IMR-90 (cell line): ENCODE measurements at regions not wholly inside any gene's neighbourhood (a gene's known extent, or its start where the extent isn't known, plus 50 kb on each side); places are given as distances from the start of the nearest gene placed in this dataset.

Experiments used
- ATAC-seq: fragments of 200-7000 bp; cut with Tn5 transposase; 2 replicates; pipeline ENCODE4 v1.9.1; 2020; ENCODE audit warnings: low read depth, mild to moderate bottlenecking, moderate library complexity
- BruUV-seq: library from RNA; stranded (reverse); fragments of 400-500 nt; replicated peaks from 2 replicates; lab custom pipeline; 2021; lab: Mats Ljungman, UMichigan
- CTCF ChIA-PET: fragments of 300-600 bp; formaldehyde crosslinking; extraction: SDS; loops from one replicate; lab custom pipeline; 2021; ENCODE audit warnings: antibody characterized with exemption; lab: Yijun Ruan, JAX
- POLR2A ChIA-PET: fragments of 300-600 bp; sonication (Branson Sonifier 250); formaldehyde crosslinking; loops from one replicate; lab custom pipeline; 2022; ENCODE audit warnings: antibody characterized with exemption; ENCODE audit not compliant: unreplicated experiment; lab: Charles Lee
- DNase-seq: peaks from one replicate; pipeline ENCODE4 v3.0.0; 2013
- H2AFZ ChIP-seq: replicated peaks from 2 replicates; pipeline ENCODE3; 2013; ENCODE audit warnings: low read length, mild to moderate bottlenecking; ENCODE audit not compliant: poor library complexity
- H2AK5ac ChIP-seq: 2 replicates; pipeline ENCODE4 v1.6.1; 2013; ENCODE audit warnings: low read depth, low read length, inconsistent platforms
- H2AK9ac ChIP-seq: replicated peaks from 2 replicates; pipeline ENCODE3; 2013; ENCODE audit warnings: mild to moderate bottlenecking, low read depth, low read length, moderate library complexity; ENCODE audit not compliant: poor library complexity
- H2BK120ac ChIP-seq: 2 replicates; pipeline ENCODE4 v1.6.1; 2013; ENCODE audit warnings: low read depth, low read length, inconsistent platforms
- H2BK15ac ChIP-seq: 3 replicates; pipeline ENCODE4 v1.6.1; 2013; ENCODE audit warnings: low read depth, low read length, inconsistent platforms
- H2BK20ac ChIP-seq: 2 replicates; pipeline ENCODE4 v1.6.1; 2013; ENCODE audit warnings: low read depth, mild to moderate bottlenecking, inconsistent platforms, low read length, moderate library complexity
- H2BK5ac ChIP-seq: 2 replicates; pipeline ENCODE4 v1.6.1; 2013; ENCODE audit warnings: mild to moderate bottlenecking, low read depth, low read length, inconsistent platforms; ENCODE audit not compliant: poor library complexity, severe bottlenecking
- H3K14ac ChIP-seq: replicated peaks from 2 replicates; pipeline ENCODE4 v1.6.1; 2013; ENCODE audit warnings: low read depth, low read length, inconsistent platforms
- H3K18ac ChIP-seq: 2 replicates; pipeline ENCODE4 v1.6.1; 2013; ENCODE audit warnings: low read depth, low read length, control low read depth
- H3K23ac ChIP-seq: 2 replicates; pipeline ENCODE4 v1.6.1; 2013; ENCODE audit warnings: low read depth, low read length, inconsistent platforms
- H3K27ac ChIP-seq: 2 replicates; pipeline ENCODE4 v1.5.1; 2013; ENCODE audit warnings: mild to moderate bottlenecking, control low read depth, low read length; ENCODE audit not compliant: insufficient read depth
- H3K27me3 ChIP-seq: 2 replicates; pipeline ENCODE4 v1.6.1; 2013; ENCODE audit warnings: low read length; ENCODE audit not compliant: control insufficient read depth, insufficient read depth
- H3K36me3 ChIP-seq: 2 replicates; pipeline ENCODE4 v1.6.1; 2013; ENCODE audit warnings: low read length, mixed read lengths; ENCODE audit not compliant: control insufficient read depth, insufficient read depth
- H3K4ac ChIP-seq: 2 replicates; pipeline ENCODE4 v1.6.1; 2013; ENCODE audit warnings: low read depth, low read length, inconsistent platforms
- H3K4me1 ChIP-seq: 2 replicates; pipeline ENCODE4 v1.6.1; 2013; ENCODE audit warnings: low read length, mixed read lengths; ENCODE audit not compliant: control insufficient read depth, insufficient read depth
- H3K4me2 ChIP-seq: 2 replicates; pipeline ENCODE4 v1.6.1; 2013; ENCODE audit warnings: low read depth, mild to moderate bottlenecking, control low read depth, low read length, moderate library complexity
- H3K4me3 ChIP-seq: 2 replicates; pipeline ENCODE4 v1.5.1; 2013; ENCODE audit warnings: low read depth, mild to moderate bottlenecking, control low read depth, low read length, moderate library complexity; ENCODE audit not compliant: insufficient read depth
- H3K56ac ChIP-seq: 2 replicates; pipeline ENCODE4 v1.6.1; 2013; ENCODE audit warnings: low read length, inconsistent platforms; ENCODE audit not compliant: insufficient read depth; ENCODE audit errors: extremely low read depth
- H3K79me1 ChIP-seq, 2 experiments: 2 replicates each; pipeline ENCODE4 v1.6.1; 2013; ENCODE audit warnings: low read length in 2 of 2, inconsistent platforms in 1 of 2, low read depth in 1 of 2
- H3K9ac ChIP-seq: 2 replicates; pipeline ENCODE4 v1.6.1; 2013; ENCODE audit warnings: low read depth, low read length, control low read depth
- H3K9me1 ChIP-seq: 2 replicates; pipeline ENCODE4 v1.6.1; 2013; ENCODE audit warnings: low read length, inconsistent platforms; ENCODE audit not compliant: insufficient read depth
- H3K9me3 ChIP-seq: 2 replicates; pipeline ENCODE4 v1.6.1; 2013; ENCODE audit warnings: low read length; ENCODE audit not compliant: control insufficient read depth, insufficient read depth
- H4K20me1 ChIP-seq: 2 replicates; pipeline ENCODE4 v1.6.1; 2013; ENCODE audit warnings: low read length, inconsistent platforms; ENCODE audit not compliant: insufficient read depth
- H4K5ac ChIP-seq: 2 replicates; pipeline ENCODE4 v1.6.1; 2013; ENCODE audit warnings: mild to moderate bottlenecking, low read depth, low read length, control low read depth
- H4K8ac ChIP-seq, 2 experiments: 2 replicates each; pipeline ENCODE4 v1.6.1; 2013; ENCODE audit warnings: low read depth in 2 of 2, low read length in 2 of 2, control low read depth in 1 of 2, inconsistent platforms in 1 of 2
- H4K91ac ChIP-seq: 2 replicates; pipeline ENCODE4 v1.6.1; 2013; ENCODE audit warnings: low read depth, low read length, inconsistent platforms; ENCODE audit not compliant: insufficient read depth
- BHLHE40 ChIP-seq: fragments of 150-350 bp; IDR thresholded peaks from 2 replicates; pipeline ENCODE4 v1.6.1; 2016; ENCODE audit warnings: mild to moderate bottlenecking, low read depth, low read length
- CEBPB ChIP-seq: IDR thresholded peaks from 2 replicates; pipeline ENCODE4 v1.6.1; 2012; ENCODE audit warnings: low read depth, low read length, improper control_type of control experiment
- FOS ChIP-seq: fragments of 150-350 bp; IDR thresholded peaks from 2 replicates; pipeline ENCODE4 v1.6.1; 2016; ENCODE audit warnings: low read depth, low read length
- MAFK ChIP-seq: IDR thresholded peaks from 2 replicates; pipeline ENCODE4 v1.6.1; 2012; ENCODE audit warnings: low read depth, low read length, improper control_type of control experiment
- MAZ ChIP-seq: IDR thresholded peaks from 2 replicates; pipeline ENCODE4 v1.6.1; 2012; ENCODE audit warnings: low read depth, mild to moderate bottlenecking, low read length, improper control_type of control experiment, moderate library complexity, borderline replicate concordance
- MXI1 ChIP-seq: IDR thresholded peaks from 2 replicates; pipeline ENCODE4 v1.6.1; 2012; ENCODE audit warnings: low read depth, mild to moderate bottlenecking, low read length, moderate library complexity, borderline replicate concordance
- NFE2L2 ChIP-seq: fragments of 150-350 bp; IDR thresholded peaks from 2 replicates; pipeline ENCODE4 v1.6.1; 2016; ENCODE audit warnings: low read depth, mild to moderate bottlenecking, low read length
- RAD21 ChIP-seq: IDR thresholded peaks from 2 replicates; pipeline ENCODE4 v1.6.1; 2012; ENCODE audit warnings: low read length, improper control_type of control experiment
- RCOR1 ChIP-seq: IDR thresholded peaks from 2 replicates; pipeline ENCODE4 v1.6.1; 2012; ENCODE audit warnings: mild to moderate bottlenecking, low read length, improper control_type of control experiment; ENCODE audit not compliant: insufficient replicate concordance
- RFX5 ChIP-seq: IDR thresholded peaks from 2 replicates; pipeline ENCODE4 v1.8.0; 2012; ENCODE audit warnings: low read depth, mild to moderate bottlenecking, low read length, moderate library complexity
- SMC3 ChIP-seq: fragments of 150-350 bp; IDR thresholded peaks from 2 replicates; pipeline ENCODE4 v1.6.1; 2016; ENCODE audit warnings: low read depth, mild to moderate bottlenecking, antibody characterized with exemption, low read length, moderate library complexity
- WGBS, 2 experiments: methylation state at CpG; one replicate each; pipeline versions ENCODE4 v1.1.5 to v1.1.7; 2013; ENCODE audit warnings: missing lambda C conversion rate in 2 of 2; ENCODE audit not compliant: insufficient read length in 1 of 2; ENCODE audit errors: extremely low coverage in 2 of 2; 5-methylcytosine and 5-hydroxymethylcytosine counted together
- dilution Hi-C: fragments of 300-500 bp; cut with HindIII; formaldehyde crosslinking; loops from one replicate; pipeline ENCODE4 v1.14.3; 2018; ENCODE audit warnings: low sequenced_read_pairs; ENCODE audit not compliant: unreplicated experiment
- in situ Hi-C: fragments of 300-500 bp; cut with MboI; formaldehyde crosslinking; loops from 3 replicates; pipeline ENCODE4 v1.14.3; 2019; ENCODE audit warnings: low sequenced_read_pairs, inconsistent platforms, mixed read lengths
- intact Hi-C: fragments of 100-400 bp; cut with micrococcal nuclease; formaldehyde crosslinking; loops from 2 replicates; pipeline ENCODE4 v1.10.0; 2022
- TF ChIP-seq, protein P1 (sequence below): conservative IDR thresholded peaks from 2 replicates; pipeline ENCODE4 v1.5.1; 2012; ENCODE audit warnings: mild to moderate bottlenecking, low read depth, low read length, improper control_type of control experiment

DNA sequence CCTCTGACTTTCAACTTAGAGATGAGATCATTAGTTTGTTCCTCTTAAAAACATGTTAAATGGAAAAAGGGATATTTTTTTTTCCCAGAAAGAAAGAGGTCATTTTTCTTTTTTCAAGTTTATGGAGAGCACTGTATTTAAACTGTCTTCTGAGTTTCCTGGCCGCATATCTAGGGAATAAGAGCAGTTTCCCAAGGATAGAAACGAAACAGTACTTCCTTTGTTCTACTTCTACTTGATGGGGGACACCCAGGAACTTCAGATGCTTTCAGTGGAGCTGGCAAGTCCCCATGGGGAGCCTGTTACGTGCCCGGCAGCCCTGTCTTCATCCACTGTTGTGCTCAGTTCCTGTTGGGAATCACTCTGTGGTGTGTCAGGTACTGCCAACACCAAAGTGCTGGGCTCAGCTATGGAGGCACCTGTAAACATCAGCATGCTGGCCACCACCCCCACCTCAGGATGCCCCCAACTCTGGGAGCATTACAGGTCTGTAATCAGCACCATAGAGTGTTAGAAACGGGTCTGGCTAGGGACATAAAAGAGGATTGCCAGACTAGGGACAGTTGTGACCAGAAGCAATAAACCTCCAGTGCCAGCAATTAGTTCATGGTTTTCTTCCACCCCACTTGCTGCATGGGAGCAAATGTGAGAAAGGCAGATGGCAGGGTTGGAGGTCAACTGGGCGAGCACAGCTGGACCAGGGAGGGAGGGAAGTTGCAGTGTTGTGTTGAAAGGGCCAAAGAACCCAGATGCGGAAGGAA is 221.7 kb upstream of the ECI2 start (continued):
- TF ChIP-seq MAFK: no peak

DNA sequence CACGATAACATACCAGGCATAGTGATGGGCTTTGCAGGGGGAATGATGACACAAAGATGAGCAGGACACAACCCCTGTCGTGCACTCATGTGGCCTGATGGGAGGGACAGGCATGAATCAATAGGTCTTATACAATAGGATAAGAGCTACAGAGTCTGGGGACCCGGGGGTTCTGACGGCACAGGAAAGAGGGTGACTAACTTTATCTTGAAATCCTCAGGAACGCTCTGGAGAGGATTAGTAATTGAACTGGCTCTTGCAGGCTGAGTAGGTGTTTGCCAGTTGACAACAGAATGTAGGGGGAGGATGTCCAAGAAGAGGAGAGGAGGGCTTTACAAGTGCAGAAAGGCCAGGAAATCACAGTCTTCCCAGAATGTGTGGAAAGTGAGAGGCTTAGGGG is 219.9 kb upstream of the ECI2 start:
- Histone ChIP-seq H4K91ac (peak overlapping the region; percentile 75), H3K18ac (peak overlapping the region; percentile 66), H3K79me1 (no peaks in the 10 kb centered on the region), H2AK5ac (peak overlapping the region; percentile 59), H2BK20ac (peak overlapping the region; percentile 87), H3K4me1 (peaks cover 28% of the 10 kb centered on the region), H4K20me1 (no peaks in the 10 kb centered on the region), H4K5ac (peak overlapping the region; percentile 67), H2AK9ac (peak overlapping the region; percentile 43), H3K4me3 (no peak overlapping the region), H3K9me3 (no peaks in the 10 kb centered on the region), H3K4ac (peak overlapping the region; percentile 62), H3K14ac (peak overlapping the region; percentile 24; the same call in 1 of the 2 replicates), H3K4me2 (peak overlapping the region; percentile 6; the same call in 1 of the 2 replicates), H2BK5ac (peak overlapping the region; percentile 81), H2BK15ac (peak overlapping the region; percentile 48; the same call in 2 of the 3 replicates), H2BK120ac (peak overlapping the region; percentile 86), H3K9ac (no peak overlapping the region), H3K56ac (0 out of 2 replicates have a peak overlapping the region, but pooled peaks have one; percentile 5), H2AFZ (peak overlapping the region; percentile 27), H3K27ac (peak overlapping the region; percentile 47), H3K27me3 (no peaks in the 10 kb centered on the region), H3K9me1 (peaks cover 40% of the 10 kb centered on the region), H4K8ac (peak overlapping the region; percentile 24 to 64; a peak in 3 of 4 replicates), H3K36me3 (no peaks in the 10 kb centered on the region), H3K23ac (peak overlapping the region; percentile 9; the same call in 1 of the 2 replicates)
- DNase-seq (peak; percentile 95), ATAC-seq (peak; percentile 8)
- dilution Hi-C loops: no loop called here
- ChIA-PET POLR2A (no interaction called here), CTCF (no interaction called here)
- no TSS peak for BruUV-seq
- intact Hi-C loops: loop anchor here (5.0 to 10.0 kb wide), 3 partner anchors 220 to 587 kb away; partner anchors contain the start of gene ECI2
- WGBS, 2 experiments: 0% methylated on average over 4 of the region's 5 CpGs; no CpG with 5 or more reads in 1 of the 2 experiments
- in situ Hi-C loops: no loop called here
- TF ChIP-seq RAD21 (no peak; the same call in 1 of the 2 replicates), FOS (peak; percentile 81), BHLHE40 (peak; percentile 47), NFE2L2 (no peak), CEBPB (peak; percentile 77), RFX5 (no peak), MAFK (0 out of 2 replicates have a peak, but pooled peaks have one; percentile 0), MAZ (0 out of 2 replicates have a peak, but pooled peaks have one; percentile 46), RCOR1 (no peak), SMC3 (peak; percentile 23; the same call in 1 of the 2 replicates), MXI1 (no peak)
- TF ChIP-seq, protein P1, sequence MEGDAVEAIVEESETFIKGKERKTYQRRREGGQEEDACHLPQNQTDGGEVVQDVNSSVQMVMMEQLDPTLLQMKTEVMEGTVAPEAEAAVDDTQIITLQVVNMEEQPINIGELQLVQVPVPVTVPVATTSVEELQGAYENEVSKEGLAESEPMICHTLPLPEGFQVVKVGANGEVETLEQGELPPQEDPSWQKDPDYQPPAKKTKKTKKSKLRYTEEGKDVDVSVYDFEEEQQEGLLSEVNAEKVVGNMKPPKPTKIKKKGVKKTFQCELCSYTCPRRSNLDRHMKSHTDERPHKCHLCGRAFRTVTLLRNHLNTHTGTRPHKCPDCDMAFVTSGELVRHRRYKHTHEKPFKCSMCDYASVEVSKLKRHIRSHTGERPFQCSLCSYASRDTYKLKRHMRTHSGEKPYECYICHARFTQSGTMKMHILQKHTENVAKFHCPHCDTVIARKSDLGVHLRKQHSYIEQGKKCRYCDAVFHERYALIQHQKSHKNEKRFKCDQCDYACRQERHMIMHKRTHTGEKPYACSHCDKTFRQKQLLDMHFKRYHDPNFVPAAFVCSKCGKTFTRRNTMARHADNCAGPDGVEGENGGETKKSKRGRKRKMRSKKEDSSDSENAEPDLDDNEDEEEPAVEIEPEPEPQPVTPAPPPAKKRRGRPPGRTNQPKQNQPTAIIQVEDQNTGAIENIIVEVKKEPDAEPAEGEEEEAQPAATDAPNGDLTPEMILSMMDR: no peak
